ELR (cell line): ENCODE measurements at regions not wholly inside any gene's neighbourhood (a gene's known extent, or its start where the extent isn't known, plus 50 kb on each side); places are given as distances from the start of the nearest gene placed in this dataset.

ENCODE experiments used
- DNase-seq: peaks from one replicate; pipeline ENCODE4 v3.0.0-alpha.2; 2015; ENCODE audit warnings: low read depth

- DNase-seq: no peak
These were observed 98.6 kb upstream of the PMFBP1 start for GRCh38 chr16:72270531-72270930.

GRCh38 chr16:72266836-72267235 lies 94.9 kb upstream of the PMFBP1 start:
- DNase-seq: no peak

- DNase-seq: no peak
These were observed 92.8 kb upstream of the PMFBP1 start for GRCh38 chr16:72264771-72265170.

GRCh38 chr16:72262711-72263110 lies 90.8 kb upstream of the PMFBP1 start:
- DNase-seq: no peak

- no peak for DNase-seq
These were observed 89.2 kb upstream of the PMFBP1 start for GRCh38 chr16:72261127-72261526.

GRCh38 chr16:72256398-72257066 lies 84.6 kb upstream of the PMFBP1 start:
- DNase-seq: peak; percentile 77

- peak; percentile 9 for DNase-seq
These were observed 83.8 kb upstream of the PMFBP1 start for GRCh38 chr16:72255786-72256185.

GRCh38 chr16:72247821-72248253 lies 75.9 kb upstream of the PMFBP1 start:
- DNase-seq: peak; percentile 56

GRCh38 chr16:72246423-72246822 lies 74.5 kb upstream of the PMFBP1 start:
- no peak for DNase-seq

GRCh38 chr16:72244853-72245252 lies 72.9 kb upstream of the PMFBP1 start:
- DNase-seq: peak; percentile 2

GRCh38 chr16:72243621-72244020 lies 71.7 kb upstream of the PMFBP1 start:
- DNase-seq: no peak

GRCh38 chr16:72242757-72243156 lies 70.8 kb upstream of the PMFBP1 start:
- DNase-seq: no peak

- peak; percentile 77 for DNase-seq
These were observed 70.0 kb upstream of the PMFBP1 start for GRCh38 chr16:72241930-72242329.

GRCh38 chr16:72241008-72241407 lies 69.1 kb upstream of the PMFBP1 start:
- no peak for DNase-seq

GRCh38 chr16:72240466-72240865 lies 68.5 kb upstream of the PMFBP1 start:
- DNase-seq: no peak

- no peak for DNase-seq
These were observed 64.9 kb upstream of the PMFBP1 start for GRCh38 chr16:72236866-72237265.

- DNase-seq: no peak
These were observed 62.4 kb upstream of the PMFBP1 start for GRCh38 chr16:72234387-72234786.

- DNase-seq: no peak
These were observed 56.1 kb upstream of the PMFBP1 start for GRCh38 chr16:72228014-72228413.

- DNase-seq: no peak
These were observed 54.2 kb upstream of the PMFBP1 start for GRCh38 chr16:72226136-72226535.

- DNase-seq: no peak
These were observed 52.4 kb upstream of the PMFBP1 start for GRCh38 chr16:72224260-72224768.

GRCh38 chr16:72222503-72222902 lies 50.5 kb upstream of the PMFBP1 start:
- no peak for DNase-seq
